Memory B cell (primary cell): ENCODE measurements at regions not wholly inside any gene's neighbourhood (a gene's known extent, or its start where the extent isn't known, plus 50 kb on each side); places are given as distances from the start of the nearest gene placed in this dataset.

Experiments
- ATAC-seq: fragments of 150-1000 bp; cut with Tn5 transposase; 2 replicates; pipeline ENCODE4 v1.10.0; 2021; ENCODE audit warnings: low read depth, mild to moderate bottlenecking, moderate library complexity
- DNase-seq, 2 donors: peaks; one replicate each; pipeline ENCODE4 v3.0.0; 2022; ENCODE audit warnings: low spot score in 2 of 2
- H3K27ac Mint-ChIP-seq: one replicate; pipeline ENCODE4 v1.8.0; 2022; ENCODE audit warnings: mild to moderate bottlenecking, moderate library complexity, mixed read lengths
- H3K27me3 Mint-ChIP-seq: one replicate; pipeline ENCODE4 v1.8.0; 2022; ENCODE audit warnings: mixed read lengths
- H3K36me3 Mint-ChIP-seq: one replicate; pipeline ENCODE4 v1.8.0; 2022; ENCODE audit warnings: mild to moderate bottlenecking, mixed read lengths
- H3K4me1 Mint-ChIP-seq: one replicate; pipeline ENCODE4 v1.8.0; 2022; ENCODE audit warnings: mixed read lengths
- H3K4me3 Mint-ChIP-seq: one replicate; pipeline ENCODE4 v1.8.0; 2022; ENCODE audit warnings: mild to moderate bottlenecking, moderate library complexity, mixed read lengths
- H3K9me3 Mint-ChIP-seq: one replicate; pipeline ENCODE4 v1.8.0; 2022; ENCODE audit warnings: mixed read lengths

- DNase-seq (no peak), ATAC-seq (no peak)
- Mint-ChIP-seq H3K9me3 (no peaks in the 10 kb centered on the region), H3K27me3 (no peaks in the 10 kb centered on the region), H3K36me3 (no peaks in the 10 kb centered on the region), H3K4me3 (no peak overlapping the region), H3K4me1 (no peaks in the 10 kb centered on the region), H3K27ac (no peak overlapping the region)
Measured at GRCh38 chr10:55358539-55358938, 557.5 kb upstream of the PCDH15 start.

- Mint-ChIP-seq H3K27ac (no peak overlapping the region), H3K4me1 (no peaks in the 10 kb centered on the region), H3K4me3 (no peak overlapping the region), H3K9me3 (peaks cover 4% of the 10 kb centered on the region), H3K36me3 (no peaks in the 10 kb centered on the region), H3K27me3 (no peaks in the 10 kb centered on the region)
- ATAC-seq: no peak
- no peak for DNase-seq
Measured at GRCh38 chr10:55353414-55353813, 552.4 kb upstream of the PCDH15 start.

- Mint-ChIP-seq H3K4me3 (no peak overlapping the region), H3K27me3 (no peaks in the 10 kb centered on the region), H3K9me3 (peaks cover 4% of the 10 kb centered on the region), H3K4me1 (no peaks in the 10 kb centered on the region), H3K27ac (no peak overlapping the region), H3K36me3 (no peaks in the 10 kb centered on the region)
- DNase-seq (no peak), ATAC-seq (no peak)
Measured at GRCh38 chr10:55351431-55351830, 550.4 kb upstream of the PCDH15 start.

GRCh38 chr10:55348534-55348933, 547.5 kb upstream of the PCDH15 start:
- no peak overlapping the region for H3K4me3 Mint-ChIP-seq
- no peaks in the 10 kb centered on the region for H3K36me3 Mint-ChIP-seq
- DNase-seq (no peak), ATAC-seq (no peak)
- no peaks in the 10 kb centered on the region for H3K4me1 Mint-ChIP-seq
- no peak overlapping the region for H3K27ac Mint-ChIP-seq
- H3K9me3 Mint-ChIP-seq: peaks cover 4% of the 10 kb centered on the region
- no peaks in the 10 kb centered on the region for H3K27me3 Mint-ChIP-seq

GRCh38 chr10:55330486-55330885, 529.5 kb upstream of the PCDH15 start:
- H3K9me3 Mint-ChIP-seq: no peaks in the 10 kb centered on the region
- ATAC-seq: no peak
- H3K36me3 Mint-ChIP-seq: no peaks in the 10 kb centered on the region
- H3K27me3 Mint-ChIP-seq: no peaks in the 10 kb centered on the region
- H3K4me1 Mint-ChIP-seq: no peaks in the 10 kb centered on the region
- no peak overlapping the region for H3K27ac Mint-ChIP-seq
- no peak overlapping the region for H3K4me3 Mint-ChIP-seq
- no peak for DNase-seq

- DNase-seq (no peak), ATAC-seq (no peak)
- no peaks in the 10 kb centered on the region for H3K27me3 Mint-ChIP-seq
- H3K27ac Mint-ChIP-seq: no peak overlapping the region
- no peaks in the 10 kb centered on the region for H3K4me1 Mint-ChIP-seq
- peaks cover 1% of the 10 kb centered on the region for H3K9me3 Mint-ChIP-seq
- no peaks in the 10 kb centered on the region for H3K36me3 Mint-ChIP-seq
- no peak overlapping the region for H3K4me3 Mint-ChIP-seq
Measured at GRCh38 chr10:55329796-55330195, 528.8 kb upstream of the PCDH15 start.

GRCh38 chr10:55320187-55320700, 519.2 kb upstream of the PCDH15 start:
- H3K27me3 Mint-ChIP-seq: no peaks in the 10 kb centered on the region
- H3K9me3 Mint-ChIP-seq: peaks cover 6% of the 10 kb centered on the region
- H3K4me3 Mint-ChIP-seq: no peak overlapping the region
- no peak for DNase-seq
- H3K36me3 Mint-ChIP-seq: no peaks in the 10 kb centered on the region
- H3K4me1 Mint-ChIP-seq: no peaks in the 10 kb centered on the region
- no peak for ATAC-seq
- no peak overlapping the region for H3K27ac Mint-ChIP-seq

- DNase-seq (no peak), ATAC-seq (no peak)
- peaks cover 3% of the 10 kb centered on the region for H3K9me3 Mint-ChIP-seq
- H3K36me3 Mint-ChIP-seq: no peaks in the 10 kb centered on the region
- no peaks in the 10 kb centered on the region for H3K4me1 Mint-ChIP-seq
- H3K27ac Mint-ChIP-seq: no peak overlapping the region
- H3K4me3 Mint-ChIP-seq: no peak overlapping the region
- H3K27me3 Mint-ChIP-seq: no peaks in the 10 kb centered on the region
Measured at GRCh38 chr10:55311848-55312635, 511.0 kb upstream of the PCDH15 start.

- DNase-seq (no peak), ATAC-seq (no peak)
- Mint-ChIP-seq H3K27me3 (no peaks in the 10 kb centered on the region), H3K4me3 (no peak overlapping the region), H3K27ac (no peak overlapping the region), H3K36me3 (no peaks in the 10 kb centered on the region), H3K9me3 (peaks cover 4% of the 10 kb centered on the region), H3K4me1 (no peaks in the 10 kb centered on the region)
Measured at GRCh38 chr10:55310143-55310542, 509.1 kb upstream of the PCDH15 start.

- Mint-ChIP-seq H3K9me3 (peaks cover 4% of the 10 kb centered on the region), H3K27ac (no peak overlapping the region)
- ATAC-seq: no peak
Measured at GRCh38 chr10:55305285-55305684, 504.3 kb upstream of the PCDH15 start.

GRCh38 chr10:55287346-55287745, 486.3 kb upstream of the PCDH15 start:
- Mint-ChIP-seq H3K36me3 (no peaks in the 10 kb centered on the region), H3K9me3 (peaks cover 3% of the 10 kb centered on the region), H3K27me3 (no peaks in the 10 kb centered on the region), H3K4me3 (no peak overlapping the region), H3K4me1 (no peaks in the 10 kb centered on the region), H3K27ac (no peak overlapping the region)
- ATAC-seq (no peak), DNase-seq (no peak)

More at GRCh38 chr10:55305285-55305684, 504.3 kb upstream of the PCDH15 start:
- no peak for DNase-seq
- H3K4me3 Mint-ChIP-seq: no peak overlapping the region
- H3K36me3 Mint-ChIP-seq: no peaks in the 10 kb centered on the region
- H3K27me3 Mint-ChIP-seq: no peaks in the 10 kb centered on the region
- no peaks in the 10 kb centered on the region for H3K4me1 Mint-ChIP-seq

- H3K4me3 Mint-ChIP-seq: no peak overlapping the region
- H3K9me3 Mint-ChIP-seq: peaks cover 3% of the 10 kb centered on the region
- no peaks in the 10 kb centered on the region for H3K27me3 Mint-ChIP-seq
- no peak overlapping the region for H3K27ac Mint-ChIP-seq
- no peaks in the 10 kb centered on the region for H3K36me3 Mint-ChIP-seq
- H3K4me1 Mint-ChIP-seq: no peaks in the 10 kb centered on the region
- DNase-seq (no peak), ATAC-seq (no peak)
Measured at GRCh38 chr10:55283031-55283430, 482.0 kb upstream of the PCDH15 start.

GRCh38 chr10:55280696-55281095, 479.7 kb upstream of the PCDH15 start:
- no peak overlapping the region for H3K27ac Mint-ChIP-seq
- DNase-seq (no peak), ATAC-seq (no peak)
- H3K27me3 Mint-ChIP-seq: no peaks in the 10 kb centered on the region
- H3K4me1 Mint-ChIP-seq: no peaks in the 10 kb centered on the region
- H3K36me3 Mint-ChIP-seq: no peaks in the 10 kb centered on the region
- H3K9me3 Mint-ChIP-seq: peaks cover 3% of the 10 kb centered on the region
- no peak overlapping the region for H3K4me3 Mint-ChIP-seq

- DNase-seq (no peak), ATAC-seq (no peak)
- H3K4me1 Mint-ChIP-seq: no peaks in the 10 kb centered on the region
- no peak overlapping the region for H3K4me3 Mint-ChIP-seq
- no peaks in the 10 kb centered on the region for H3K36me3 Mint-ChIP-seq
- no peak overlapping the region for H3K27ac Mint-ChIP-seq
- no peaks in the 10 kb centered on the region for H3K27me3 Mint-ChIP-seq
- H3K9me3 Mint-ChIP-seq: no peaks in the 10 kb centered on the region
Measured at GRCh38 chr10:55277549-55277948, 476.5 kb upstream of the PCDH15 start.

- Mint-ChIP-seq H3K4me3 (no peak overlapping the region), H3K9me3 (no peaks in the 10 kb centered on the region), H3K36me3 (no peaks in the 10 kb centered on the region), H3K27ac (no peak overlapping the region), H3K27me3 (no peaks in the 10 kb centered on the region), H3K4me1 (no peaks in the 10 kb centered on the region)
- no peak for ATAC-seq
- DNase-seq: no peak
Measured at GRCh38 chr10:55274367-55274766, 473.3 kb upstream of the PCDH15 start.
